Neuronal stem cell (in vitro differentiated cells): ENCODE measurements at regions not wholly inside any gene's neighbourhood (a gene's known extent, or its start where the extent isn't known, plus 50 kb on each side); places are given as distances from the start of the nearest gene placed in this dataset.

Experiments
- DNase-seq: peaks from one replicate; pipeline ENCODE4 v3.0.0-alpha.2; 2013; ENCODE audit warnings: low spot score
- H2AFZ ChIP-seq: one replicate; pipeline ENCODE4 v1.6.1; 2013; ENCODE audit warnings: mild to moderate bottlenecking, low read length, inconsistent platforms
- H2AK5ac ChIP-seq: 2 replicates; pipeline ENCODE4 v1.6.1; 2013; ENCODE audit warnings: low read depth, mild to moderate bottlenecking, inconsistent platforms, low read length, moderate library complexity, mixed read lengths
- H2BK120ac ChIP-seq: 2 replicates; pipeline ENCODE4 v1.6.1; 2013; ENCODE audit warnings: low read depth, mild to moderate bottlenecking, inconsistent platforms, low read length, moderate library complexity, mixed read lengths
- H2BK12ac ChIP-seq: one replicate; pipeline ENCODE4 v1.6.1; 2013; ENCODE audit warnings: low read length, inconsistent platforms
- H2BK15ac ChIP-seq: 2 replicates; pipeline ENCODE4 v1.6.1; 2013; ENCODE audit warnings: mild to moderate bottlenecking, low read length, inconsistent platforms, mixed read lengths
- H2BK5ac ChIP-seq: one replicate; pipeline ENCODE4 v1.6.1; 2013; ENCODE audit warnings: inconsistent platforms, mild to moderate bottlenecking, low read length, moderate library complexity
- H3K14ac ChIP-seq: one replicate; pipeline ENCODE4 v1.6.1; 2013; ENCODE audit warnings: low read length, inconsistent platforms
- H3K18ac ChIP-seq: 2 replicates; pipeline ENCODE4 v1.6.1; 2013; ENCODE audit warnings: low read length, inconsistent platforms
- H3K23ac ChIP-seq: 2 replicates; pipeline ENCODE4 v1.6.1; 2013; ENCODE audit warnings: low read depth, mild to moderate bottlenecking, mixed read lengths, low read length, inconsistent platforms; ENCODE audit not compliant: poor library complexity
- H3K27ac ChIP-seq: replicated peaks from 3 replicates; pipeline ENCODE4 v1.5.1; 2013; ENCODE audit warnings: low read length, inconsistent platforms
- H3K27me3 ChIP-seq, 3 experiments: 2 replicates each; pipeline ENCODE4 v1.6.1; 2013; ENCODE audit warnings: low read length in 3 of 3, mild to moderate bottlenecking in 2 of 3, inconsistent platforms in 1 of 3, low read depth in 1 of 3, mixed read lengths in 1 of 3, moderate library complexity in 1 of 3; ENCODE audit not compliant: control insufficient read depth in 3 of 3, insufficient read depth in 3 of 3
- H3K36me3 ChIP-seq, 2 donors: replicated peaks in 1 of 2; 2 replicates each; pipeline ENCODE4 v1.6.1; 2013; ENCODE audit warnings: low read length in 2 of 2; ENCODE audit not compliant: control insufficient read depth in 2 of 2, insufficient read depth in 2 of 2
- H3K4ac ChIP-seq: 2 replicates; pipeline ENCODE4 v1.6.1; 2013; ENCODE audit warnings: inconsistent platforms, mild to moderate bottlenecking, low read length, moderate library complexity
- H3K4me1 ChIP-seq, 2 donors: 1 replicate in 1 of 2; 2 replicates in 1 of 2; pipeline ENCODE4 v1.6.1; 2013; ENCODE audit warnings: low read length in 2 of 2, low read depth in 1 of 2; ENCODE audit not compliant: control insufficient read depth in 2 of 2, insufficient read depth in 1 of 2
- H3K4me2 ChIP-seq: one replicate; pipeline ENCODE4 v1.6.1; 2013; ENCODE audit warnings: mild to moderate bottlenecking, low read length, inconsistent platforms; ENCODE audit not compliant: insufficient read depth, poor library complexity, severe bottlenecking
- H3K4me3 ChIP-seq, 2 donors: 2 replicates each; pipeline ENCODE4 v1.5.1; 2013; ENCODE audit warnings: low read length in 2 of 2, mild to moderate bottlenecking in 2 of 2, inconsistent platforms in 1 of 2, moderate library complexity in 1 of 2
- H3K79me1 ChIP-seq: one replicate; pipeline ENCODE4 v1.6.1; 2013; ENCODE audit warnings: low read depth, mild to moderate bottlenecking, inconsistent platforms, low read length, moderate library complexity
- H3K9ac ChIP-seq: one replicate; pipeline ENCODE4 v1.6.1; 2013; ENCODE audit warnings: mild to moderate bottlenecking, low read depth, low read length, inconsistent platforms; ENCODE audit not compliant: poor library complexity
- H3K9me3 ChIP-seq, 2 donors: replicated peaks in 1 of 2; 2 replicates each; pipeline versions ENCODE3 to v1.6.1; 2013; ENCODE audit warnings: low read length in 2 of 2, mild to moderate bottlenecking in 2 of 2, inconsistent platforms in 1 of 2, low read depth in 1 of 2, mixed read lengths in 1 of 2, moderate library complexity in 1 of 2; ENCODE audit not compliant: control insufficient read depth in 2 of 2, insufficient read depth in 1 of 2
- H4K8ac ChIP-seq: one replicate; pipeline ENCODE4 v1.6.1; 2013; ENCODE audit warnings: low read depth, mild to moderate bottlenecking, inconsistent platforms, low read length, moderate library complexity
- H4K91ac ChIP-seq: one replicate; pipeline ENCODE4 v1.6.1; 2013; ENCODE audit warnings: low read length, low read depth, mild to moderate bottlenecking, inconsistent platforms; ENCODE audit not compliant: poor library complexity
- WGBS, 2 donors: extraction: QIAGEN DNeasy Blood & Tissue Kit; methylation state at CpG; one replicate each; pipeline ENCODE4 v1.1.7; 2013; ENCODE audit warnings: missing lambda C conversion rate in 2 of 2, mixed read lengths in 1 of 2; ENCODE audit not compliant: insufficient read length in 2 of 2, insufficient replicate concordance in 1 of 2; ENCODE audit errors: extremely low coverage in 2 of 2; 5-methylcytosine and 5-hydroxymethylcytosine counted together

DNA sequence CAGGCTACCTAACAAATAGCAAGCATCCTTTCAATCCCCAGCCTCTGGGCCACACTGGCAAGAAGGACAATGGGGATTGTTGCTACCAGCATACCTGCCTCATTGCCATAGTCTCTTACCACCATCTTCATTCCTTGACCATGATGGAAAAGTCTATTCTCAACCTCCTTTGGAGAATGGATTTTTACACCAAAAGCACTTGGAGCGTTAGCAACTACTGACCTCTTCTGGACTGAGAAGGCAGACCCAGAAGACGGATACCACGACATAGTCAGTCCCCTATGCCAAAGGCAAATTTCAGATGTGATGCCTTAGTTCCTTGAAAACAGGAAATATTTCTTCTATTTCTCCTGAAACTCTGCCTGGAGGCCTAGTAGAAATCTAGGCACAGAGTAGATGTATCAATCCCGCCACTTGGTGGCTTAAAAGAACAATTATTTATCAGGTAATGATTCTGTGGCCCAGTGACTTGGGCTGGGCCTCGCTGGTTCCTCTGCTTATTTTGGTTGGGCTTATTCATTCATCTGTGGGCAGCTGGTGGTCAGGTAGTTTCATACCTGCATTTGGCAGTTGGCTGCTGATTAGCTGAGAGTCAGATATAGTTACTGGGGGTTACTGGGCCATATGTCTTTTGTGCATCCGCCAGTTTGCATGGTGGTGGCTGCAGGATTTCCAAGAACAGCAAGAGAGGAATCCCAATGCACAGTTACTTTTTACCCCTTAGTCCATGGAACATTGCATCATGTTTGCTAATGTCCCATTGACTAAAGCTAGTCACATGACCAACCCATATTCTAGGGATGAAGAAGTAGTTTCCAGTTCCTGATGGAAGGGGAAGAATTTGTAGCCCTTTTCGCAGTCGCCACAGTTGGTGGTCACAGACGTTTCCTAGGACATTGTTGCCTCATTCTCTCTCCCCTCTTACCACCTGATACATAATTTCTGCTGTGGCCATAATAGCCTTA, 75.2 kb downstream of the DHCR7 start:
- Histone ChIP-seq H3K36me3 (no peaks in the 10 kb centered on the region), H3K14ac (no peak overlapping the region), H2AK5ac (peak overlapping the region; percentile 11), H3K4me2 (no peak overlapping the region), H4K91ac (no peak overlapping the region), H2BK12ac (no peak overlapping the region), H3K23ac (no peak overlapping the region), H3K9ac (no peak overlapping the region), H3K79me1 (no peaks in the 10 kb centered on the region), H3K18ac (no peak overlapping the region), H2BK120ac (no peak overlapping the region), H3K9me3 (no peaks in the 10 kb centered on the region), H3K4me3 (no peak overlapping the region), H4K8ac (no peak overlapping the region), H3K27ac (no peak overlapping the region), H3K4ac (no peak overlapping the region), H2BK15ac (no peak overlapping the region), H2BK5ac (no peak overlapping the region), H3K27me3 (no peaks in the 10 kb centered on the region), H2AFZ (no peak overlapping the region), H3K4me1 (no peaks in the 10 kb centered on the region)
- DNase-seq = no peak
- no CpG with 5 or more reads among the region's 9 CpGs for WGBS, 2 donors

- Histone ChIP-seq H4K91ac (no peak overlapping the region), H3K79me1 (no peaks in the 10 kb centered on the region), H3K9me3 (no peaks in the 10 kb centered on the region), H2BK12ac (no peak overlapping the region), H3K14ac (no peak overlapping the region), H2AK5ac (peak overlapping the region; percentile 11), H2BK5ac (no peak overlapping the region), H3K4me3 (no peak overlapping the region), H3K4me1 (no peaks in the 10 kb centered on the region), H3K9ac (no peak overlapping the region), H2BK15ac (no peak overlapping the region), H2AFZ (no peak overlapping the region), H3K27ac (no peak overlapping the region), H3K4me2 (no peak overlapping the region), H3K36me3 (no peaks in the 10 kb centered on the region), H3K18ac (peak overlapping the region; percentile 50), H3K27me3 (no peaks in the 10 kb centered on the region), H3K4ac (no peak overlapping the region), H3K23ac (no peak overlapping the region), H4K8ac (no peak overlapping the region), H2BK120ac (no peak overlapping the region)
- no CpG with 5 or more reads among the region's 2 CpGs for WGBS, 2 donors
- no peak for DNase-seq
Measured at GRCh38 chr11:71371674-71372069, 76.5 kb downstream of the DHCR7 start.

DNA sequence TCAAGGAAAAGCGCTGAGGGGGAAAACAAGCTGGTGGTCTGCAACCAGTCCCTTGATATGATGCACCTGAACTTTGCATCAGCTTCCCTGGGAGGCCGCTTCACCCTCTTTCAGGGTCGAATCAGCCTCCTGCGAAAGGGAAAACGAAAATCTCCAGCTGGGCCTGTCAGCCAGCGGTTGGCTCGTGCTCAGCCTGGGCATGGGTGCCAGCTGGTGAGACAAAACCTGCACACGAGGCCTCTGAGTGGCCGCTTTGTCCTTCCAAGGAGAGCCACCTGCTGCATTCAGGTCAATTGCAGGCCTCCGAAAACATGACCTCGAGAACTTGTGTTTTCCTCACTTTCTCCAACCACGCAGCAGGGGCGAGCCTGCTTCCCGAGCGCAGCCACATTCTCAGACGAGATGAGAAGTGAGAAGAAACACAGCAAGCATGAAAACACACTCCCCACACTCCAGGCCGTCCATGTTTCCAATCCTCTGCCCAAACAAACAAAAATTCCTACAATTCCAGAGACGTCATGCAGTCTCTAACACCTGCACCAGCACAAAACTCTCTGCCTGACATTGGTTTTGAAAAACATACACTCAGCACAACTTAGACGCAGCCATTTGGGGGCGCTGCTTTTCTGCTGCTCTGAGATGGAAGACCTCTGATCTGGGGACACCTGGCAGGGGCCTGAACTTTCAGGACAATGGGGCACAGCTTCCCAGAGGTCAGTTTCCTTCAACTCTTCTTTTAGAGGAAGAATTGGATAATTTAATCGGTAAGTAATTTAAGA, 77.1 kb downstream of the DHCR7 start:
- Histone ChIP-seq H4K91ac (no peak overlapping the region), H2BK12ac (no peak overlapping the region), H2AK5ac (no peak overlapping the region), H3K27ac (no peak overlapping the region), H3K79me1 (no peaks in the 10 kb centered on the region), H3K14ac (no peak overlapping the region), H3K36me3 (no peaks in the 10 kb centered on the region), H3K4ac (no peak overlapping the region), H2BK5ac (no peak overlapping the region), H2BK120ac (no peak overlapping the region), H3K27me3 (no peaks in the 10 kb centered on the region), H2AFZ (no peak overlapping the region), H3K18ac (no peak overlapping the region), H3K4me1 (no peaks in the 10 kb centered on the region), H3K4me2 (no peak overlapping the region), H3K9me3 (no peaks in the 10 kb centered on the region), H3K4me3 (peak overlapping the region in 1 of 2 donors; percentile 16), H2BK15ac (no peak overlapping the region), H3K9ac (no peak overlapping the region), H4K8ac (no peak overlapping the region), H3K23ac (no peak overlapping the region)
- no CpG with 5 or more reads among the region's 21 CpGs for WGBS, 2 donors
- no peak for DNase-seq
